GM19025 (cell line): ENCODE measurements at regions not wholly inside any gene's neighbourhood (a gene's known extent, or its start where the extent isn't known, plus 50 kb on each side); places are given as distances from the start of the nearest gene placed in this dataset.

Experiments used
- ATAC-seq: cut with Tn5 transposase; IDR thresholded peaks from one replicate; pipeline ENCODE4 v1.9.1; 2021; ENCODE audit warnings: mild to moderate bottlenecking, low read depth, moderate library complexity; ENCODE audit not compliant: unreplicated experiment

- no peak for ATAC-seq
Measured at GRCh38 chr18:45551142-45551815, 64.0 kb upstream of the SLC14A2 start.

DNA sequence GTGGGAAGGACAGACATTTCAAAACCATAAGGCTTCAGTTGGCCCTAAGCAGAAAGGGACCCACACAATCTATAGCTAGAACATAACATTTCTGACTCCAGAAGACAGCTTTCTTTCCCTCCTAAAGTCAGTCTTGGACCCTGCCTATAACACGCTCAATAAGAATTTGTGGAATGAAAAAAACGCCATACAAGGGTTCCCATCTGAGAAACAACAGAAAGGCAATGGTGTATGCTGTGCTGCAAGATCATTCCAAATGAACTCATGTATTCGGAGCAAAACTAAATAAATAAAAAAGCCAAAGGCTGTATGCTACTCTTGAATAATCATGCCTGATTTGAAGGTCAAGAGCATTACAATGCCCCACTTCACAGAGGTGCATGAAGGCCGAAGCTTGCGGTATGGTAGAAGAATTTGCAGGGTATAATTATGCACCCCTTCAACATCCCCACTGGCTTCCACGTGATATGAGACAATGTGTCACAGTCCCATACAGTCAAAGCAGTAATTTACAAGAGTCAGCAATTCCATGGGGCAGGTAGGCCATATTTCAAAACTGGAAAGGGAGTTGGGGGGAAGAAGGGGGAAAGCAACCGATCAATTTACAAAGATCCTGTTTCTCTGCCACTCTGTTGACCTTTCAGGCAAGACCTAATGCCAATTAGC lies 61.4 kb upstream of the SLC14A2 start:
- no peak for ATAC-seq

DNA sequence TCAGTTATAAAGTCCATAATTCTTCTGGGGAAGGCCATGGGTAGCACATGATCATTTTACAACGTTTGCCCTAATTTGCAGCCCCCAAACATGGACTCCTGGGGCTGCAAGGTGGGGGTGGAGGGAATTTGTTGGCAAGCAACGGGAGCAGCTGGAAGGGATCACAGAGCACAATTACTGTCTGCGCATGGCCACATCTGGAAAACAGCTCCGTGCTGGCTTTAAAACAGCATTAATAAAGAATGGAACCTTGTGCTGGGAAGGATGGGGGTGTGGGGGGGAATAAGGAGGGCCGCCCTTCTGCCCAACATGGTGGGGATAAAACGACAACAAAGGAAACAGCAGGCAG lies 60.9 kb upstream of the SLC14A2 start:
- no peak for ATAC-seq

DNA sequence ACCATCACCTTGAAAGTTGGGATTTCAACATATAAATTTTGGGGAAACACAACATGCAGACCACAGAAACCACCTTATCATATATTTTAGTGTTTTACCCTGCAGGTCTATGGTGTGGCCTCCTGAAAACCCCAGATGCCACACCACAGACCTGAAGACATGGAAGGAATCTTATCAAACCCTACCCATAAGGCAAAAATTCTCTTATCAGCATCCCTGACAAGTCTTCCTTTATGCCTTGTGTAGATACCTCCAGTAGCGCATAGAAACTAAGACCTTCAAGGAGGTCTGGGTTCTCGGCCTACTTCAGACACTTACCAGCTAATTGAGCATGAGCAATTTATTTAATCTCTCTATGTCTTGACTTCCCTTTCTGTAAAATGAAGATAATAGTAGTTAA lies 59.1 kb upstream of the SLC14A2 start:
- ATAC-seq = no peak

- no peak for ATAC-seq
Measured at GRCh38 chr18:45557287-45557686, 58.0 kb upstream of the SLC14A2 start.

- ATAC-seq = no peak
Measured at GRCh38 chr18:45557779-45558178, 57.5 kb upstream of the SLC14A2 start.

- ATAC-seq = no peak
Measured at GRCh38 chr18:45559258-45559657, 56.0 kb upstream of the SLC14A2 start.

DNA sequence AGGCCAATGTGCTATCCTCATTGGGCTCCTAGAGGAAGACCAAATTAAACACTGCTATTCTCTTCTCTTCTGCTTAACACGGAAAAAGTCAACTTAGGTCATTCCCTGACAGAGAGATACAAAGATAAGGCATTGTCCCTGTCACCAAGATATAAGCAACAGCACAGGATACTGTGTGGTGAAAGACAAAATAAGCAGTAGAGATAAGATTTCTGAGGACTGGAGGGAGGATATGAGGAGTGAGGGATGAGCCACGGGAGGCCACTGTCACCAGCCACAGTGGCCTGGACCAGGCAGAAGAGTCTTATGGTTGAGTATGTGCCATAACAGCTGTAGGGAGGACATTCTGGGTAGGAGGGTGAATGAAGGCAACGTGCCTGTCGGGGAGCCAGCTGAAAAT lies 54.4 kb upstream of the SLC14A2 start:
- ATAC-seq = no peak

DNA sequence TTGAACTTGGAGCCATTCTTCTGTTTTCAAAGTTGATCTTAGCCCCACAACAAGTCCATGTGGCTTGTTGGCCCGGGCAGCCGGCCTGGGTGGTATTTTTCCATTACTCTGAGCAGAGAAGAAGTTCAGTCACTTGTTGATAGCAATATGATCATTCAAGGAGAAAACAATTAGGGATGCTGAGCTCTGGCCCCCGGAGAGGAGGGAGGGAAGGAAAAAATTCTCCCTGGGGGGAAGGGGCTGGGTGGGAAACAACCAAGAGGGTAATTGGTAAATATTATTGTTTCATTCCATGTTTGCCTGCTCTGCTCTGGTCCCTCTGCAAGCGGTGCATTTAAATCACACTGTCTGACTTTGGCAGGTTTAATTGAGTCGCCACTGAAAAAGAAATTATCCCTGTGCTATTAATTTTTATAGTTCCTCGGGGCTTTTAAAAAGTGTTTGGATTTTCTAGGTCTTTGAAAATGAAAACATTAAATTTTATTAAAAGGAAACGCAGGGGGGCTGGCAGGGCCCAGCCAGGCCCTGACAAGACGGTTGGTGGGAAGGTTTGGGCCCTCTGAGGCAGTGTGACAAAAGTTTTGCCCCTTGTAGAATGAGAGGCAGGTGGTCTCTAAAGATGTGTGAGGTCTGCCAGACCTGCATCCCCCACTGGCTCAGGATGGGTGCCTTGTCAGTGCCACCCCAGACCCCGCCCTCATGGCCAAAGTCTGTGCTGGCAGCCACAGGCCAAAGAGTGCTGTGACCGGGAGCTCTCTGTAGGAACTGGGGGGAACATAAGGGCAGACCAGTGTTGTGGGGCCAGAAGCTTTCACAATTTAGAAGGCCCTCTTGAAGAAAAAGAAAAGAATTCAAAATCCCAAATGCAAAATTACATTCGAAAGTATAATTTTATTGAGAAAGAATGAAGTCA lies 52.5 kb upstream of the SLC14A2 start:
- no peak for ATAC-seq

- ATAC-seq = no peak
Measured at GRCh38 chr18:45565280-45565970, 49.9 kb upstream of the SLC14A2 start.
